HAP-1 (cell line): ENCODE measurements at regions not wholly inside any gene's neighbourhood (a gene's known extent, or its start where the extent isn't known, plus 50 kb on each side); places are given as distances from the start of the nearest gene placed in this dataset.

ENCODE experiments used
- DNase-seq, 2 experiments: peaks; one replicate each; pipeline ENCODE4 v3.0.0-alpha.2; 2016 to 2020; ENCODE audit warnings: low spot score in 2 of 2
- H3K27me3 ChIP-seq: fragments of 250-450 bp; sonication (Bioruptor Pico); 2 replicates; pipeline ENCODE4 v1.5.1; 2020; ENCODE audit warnings: low read depth, mild to moderate bottlenecking, moderate library complexity
- H3K36me3 ChIP-seq: fragments of 250-450 bp; sonication (Bioruptor Pico); replicated peaks from 2 replicates; pipeline ENCODE4 v1.5.1; 2020; ENCODE audit warnings: mild to moderate bottlenecking
- H3K4me1 ChIP-seq: fragments of 250-450 bp; sonication (Bioruptor Pico); 2 replicates; pipeline ENCODE4 v1.5.1; 2020; ENCODE audit warnings: mild to moderate bottlenecking
- H3K4me3 ChIP-seq: fragments of 250-450 bp; sonication (Bioruptor Pico); 2 replicates; pipeline ENCODE4 v1.5.1; 2020; ENCODE audit warnings: mild to moderate bottlenecking, moderate library complexity
- H3K9me3 ChIP-seq: fragments of 250-450 bp; sonication (Bioruptor Pico); 2 replicates; pipeline ENCODE4 v1.5.1; 2020; ENCODE audit warnings: mild to moderate bottlenecking, moderate library complexity
- in situ Hi-C: fragments of 300-500 bp; cut with MboI; formaldehyde crosslinking; loops from 3 replicates; pipeline ENCODE4 v1.14.3; 2020; ENCODE audit warnings: low sequenced_read_pairs, inconsistent platforms, mixed read lengths

- H3K27me3 ChIP-seq, result no peaks in the 10 kb centered on the region
- in situ Hi-C loops, result no loop called here
Observed at GRCh38 chr15:93553167-93553935, 464.3 kb upstream of the RGMA start.

GRCh38 chr15:93543093-93543492 is 454.1 kb upstream of the RGMA start:
- in situ Hi-C loops, result no loop called here
- no peaks in the 10 kb centered on the region for H3K36me3 ChIP-seq
- H3K4me1 ChIP-seq, result no peaks in the 10 kb centered on the region

More at GRCh38 chr15:93553167-93553935, 464.3 kb upstream of the RGMA start:
- Histone ChIP-seq H3K36me3 (no peaks in the 10 kb centered on the region), H3K4me1 (no peaks in the 10 kb centered on the region), H3K4me3 (no peak overlapping the region), H3K9me3 (no peaks in the 10 kb centered on the region)
- DNase-seq, result no peak

DNA sequence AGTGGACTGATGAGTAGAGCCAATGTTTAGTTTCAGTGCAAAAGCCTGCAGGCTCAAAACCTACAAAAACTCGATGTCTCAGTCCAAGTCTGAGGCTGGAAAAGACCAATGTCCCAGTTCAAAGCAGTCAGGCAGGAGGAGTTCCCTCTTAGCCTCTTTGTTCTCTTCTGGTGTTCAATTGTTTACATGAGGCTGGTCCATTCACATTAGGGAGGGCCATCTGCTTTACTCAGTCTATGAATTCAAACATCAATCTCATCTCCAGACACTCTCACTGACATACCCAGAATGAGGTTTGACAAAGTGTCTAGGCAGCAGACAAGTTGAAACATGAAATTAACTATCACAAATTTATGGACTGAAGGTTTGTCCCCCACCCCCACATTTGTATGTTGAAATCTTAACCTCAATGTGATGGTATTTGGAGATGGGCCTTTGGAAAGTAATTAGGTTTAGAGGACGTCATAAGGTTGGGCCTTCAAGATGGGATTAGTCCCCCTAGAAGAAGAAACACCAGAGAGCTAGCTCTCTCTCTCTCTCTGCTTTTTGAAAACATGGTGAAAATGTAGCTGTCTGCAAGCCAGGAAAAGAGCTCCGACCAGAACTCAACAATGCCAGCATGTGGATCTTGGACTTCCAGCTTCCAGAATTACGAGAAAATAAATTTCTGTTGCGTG is 438.5 kb upstream of the RGMA start:
- no peaks in the 10 kb centered on the region for H3K9me3 ChIP-seq
- no peak for DNase-seq
- in situ Hi-C loops, result no loop called here
- H3K4me1 ChIP-seq, result no peaks in the 10 kb centered on the region
- no peak overlapping the region for H3K4me3 ChIP-seq
- H3K27me3 ChIP-seq, result no peaks in the 10 kb centered on the region
- H3K36me3 ChIP-seq, result no peaks in the 10 kb centered on the region

More at GRCh38 chr15:93543093-93543492, 454.1 kb upstream of the RGMA start:
- DNase-seq, result no peak
- Histone ChIP-seq H3K9me3 (no peaks in the 10 kb centered on the region), H3K27me3 (no peaks in the 10 kb centered on the region), H3K4me3 (no peak overlapping the region)

GRCh38 chr15:93524432-93524831 is 435.4 kb upstream of the RGMA start:
- Histone ChIP-seq H3K4me1 (no peaks in the 10 kb centered on the region), H3K4me3 (no peak overlapping the region), H3K9me3 (no peaks in the 10 kb centered on the region), H3K36me3 (no peaks in the 10 kb centered on the region), H3K27me3 (peaks cover 3% of the 10 kb centered on the region; the same call in 1 of the 2 replicates)
- no peak for DNase-seq
- in situ Hi-C loops, result no loop called here

DNA sequence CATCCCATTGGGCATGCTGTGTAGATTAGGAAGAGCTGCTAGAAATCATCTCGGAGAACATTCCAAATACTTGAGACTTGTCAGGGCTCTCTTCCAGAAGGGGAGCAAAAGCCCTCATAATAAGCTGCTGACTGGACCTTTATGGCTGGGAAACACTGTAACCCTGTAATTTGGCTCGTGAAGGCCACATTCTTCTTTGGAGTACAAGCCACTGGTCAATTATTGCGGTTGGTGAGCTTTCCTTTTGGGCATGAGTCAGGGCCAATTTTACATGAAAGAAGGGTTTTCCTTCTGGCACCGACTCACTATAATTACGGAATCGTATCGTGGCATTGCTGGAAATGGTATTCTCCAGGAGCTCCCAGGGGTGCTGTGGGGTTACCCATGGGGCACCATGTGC is 434.5 kb upstream of the RGMA start:
- no peak for DNase-seq
- H3K9me3 ChIP-seq, result no peaks in the 10 kb centered on the region
- H3K27me3 ChIP-seq, result peaks cover 3% of the 10 kb centered on the region; the same call in 1 of the 2 replicates
- no peaks in the 10 kb centered on the region for H3K36me3 ChIP-seq
- in situ Hi-C loops, result no loop called here
- no peaks in the 10 kb centered on the region for H3K4me1 ChIP-seq
- H3K4me3 ChIP-seq, result no peak overlapping the region

DNA sequence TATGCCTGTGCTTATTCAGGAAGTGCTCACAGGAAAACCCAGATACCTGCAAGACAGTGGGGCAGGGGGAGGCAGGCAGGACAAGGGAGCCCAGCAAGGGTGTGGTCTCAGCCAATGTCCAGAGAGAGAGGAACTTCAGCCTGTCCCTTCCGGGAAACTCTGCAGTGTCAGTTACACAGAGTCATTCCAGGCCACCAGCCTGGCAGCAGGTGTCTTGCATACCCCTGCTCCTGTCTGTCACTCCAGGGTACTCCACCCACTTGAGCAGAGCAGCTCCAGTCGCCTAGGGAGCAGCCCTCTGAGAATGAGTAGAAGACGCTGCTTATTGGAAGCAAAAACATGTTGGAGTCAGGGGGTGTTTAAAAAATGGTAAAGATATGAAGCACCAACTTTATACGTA is 431.2 kb upstream of the RGMA start:
- H3K9me3 ChIP-seq, result no peaks in the 10 kb centered on the region
- H3K4me3 ChIP-seq, result no peak overlapping the region
- H3K36me3 ChIP-seq, result no peaks in the 10 kb centered on the region
- H3K27me3 ChIP-seq, result peaks cover 3% of the 10 kb centered on the region; the same call in 1 of the 2 replicates
- no peaks in the 10 kb centered on the region for H3K4me1 ChIP-seq
- DNase-seq, result no peak
- in situ Hi-C loops, result no loop called here

DNA sequence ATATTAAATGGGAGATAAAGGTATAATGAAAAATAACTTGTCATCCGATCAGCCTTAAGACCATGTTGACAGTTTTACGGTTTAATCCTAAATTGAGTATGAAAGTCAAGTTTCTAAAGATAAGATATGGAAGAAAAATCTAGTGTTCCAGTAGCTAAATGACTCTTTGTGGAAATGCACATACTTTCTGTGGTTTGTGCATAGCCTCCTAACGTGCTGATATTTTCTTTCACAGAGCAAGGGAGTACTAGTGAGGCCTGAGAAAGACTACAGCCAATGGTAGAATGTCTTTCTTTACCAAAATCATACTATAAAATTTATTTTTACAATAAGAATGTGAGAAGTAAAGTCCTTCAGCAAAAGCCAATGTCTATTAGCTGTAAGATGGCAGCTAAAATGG is 430.6 kb upstream of the RGMA start:
- no peaks in the 10 kb centered on the region for H3K9me3 ChIP-seq
- no peaks in the 10 kb centered on the region for H3K4me1 ChIP-seq
- no peak for DNase-seq
- H3K27me3 ChIP-seq, result peaks cover 3% of the 10 kb centered on the region; the same call in 1 of the 2 replicates
- in situ Hi-C loops, result no loop called here
- H3K4me3 ChIP-seq, result no peak overlapping the region
- H3K36me3 ChIP-seq, result no peaks in the 10 kb centered on the region

GRCh38 chr15:93517176-93517575 is 428.2 kb upstream of the RGMA start:
- in situ Hi-C loops, result no loop called here
- DNase-seq, result no peak
- H3K9me3 ChIP-seq, result no peaks in the 10 kb centered on the region
- H3K4me3 ChIP-seq, result no peak overlapping the region
- peaks cover 3% of the 10 kb centered on the region; the same call in 1 of the 2 replicates for H3K27me3 ChIP-seq
- no peaks in the 10 kb centered on the region for H3K36me3 ChIP-seq
- H3K4me1 ChIP-seq, result no peaks in the 10 kb centered on the region

DNA sequence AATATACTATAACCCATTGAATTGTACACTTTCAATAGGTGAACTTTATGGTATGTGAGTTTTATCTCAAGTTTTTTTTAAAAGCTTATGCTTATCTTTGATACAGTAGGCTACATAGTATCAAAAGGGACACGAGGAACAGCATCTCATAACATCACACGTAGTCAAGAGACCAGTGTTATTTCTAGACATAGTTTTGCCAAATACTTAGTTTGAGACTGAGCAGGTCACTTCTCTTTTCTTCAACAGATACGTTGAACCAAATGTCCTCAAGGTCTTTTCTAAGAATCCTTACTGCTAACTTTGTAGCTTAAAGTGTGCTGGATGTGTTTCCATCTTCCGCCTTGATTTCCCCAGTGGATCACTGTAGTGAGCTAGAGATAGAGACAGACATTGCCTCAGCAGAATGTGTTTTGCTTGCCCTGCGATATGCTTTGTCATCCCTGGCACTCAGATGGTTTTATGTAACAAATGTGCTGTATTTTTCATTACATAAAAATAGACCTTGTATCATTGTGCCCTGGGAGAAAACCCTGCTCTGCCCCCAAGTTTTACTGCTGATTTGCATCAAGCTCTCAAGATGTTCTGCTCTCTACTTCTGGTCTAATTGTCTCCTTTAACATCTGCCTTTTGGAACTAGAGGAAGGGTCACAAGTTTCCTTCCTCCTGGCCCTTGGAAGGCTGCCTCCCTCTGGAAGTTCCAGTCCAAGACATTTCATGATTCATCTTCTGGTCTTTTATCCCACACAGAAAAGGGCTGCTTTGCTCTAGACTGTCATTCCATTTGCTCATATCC is 426.4 kb upstream of the RGMA start:
- Histone ChIP-seq H3K4me3 (no peak overlapping the region), H3K27me3 (peaks cover 3% of the 10 kb centered on the region; the same call in 1 of the 2 replicates), H3K36me3 (no peaks in the 10 kb centered on the region), H3K4me1 (no peaks in the 10 kb centered on the region), H3K9me3 (no peaks in the 10 kb centered on the region)
- in situ Hi-C loops, result no loop called here
- no peak for DNase-seq

GRCh38 chr15:93506646-93507045 is 417.6 kb upstream of the RGMA start:
- no peaks in the 10 kb centered on the region for H3K27me3 ChIP-seq
- no peaks in the 10 kb centered on the region for H3K9me3 ChIP-seq
- no peak overlapping the region for H3K4me3 ChIP-seq
- in situ Hi-C loops, result no loop called here
- no peaks in the 10 kb centered on the region for H3K4me1 ChIP-seq
- H3K36me3 ChIP-seq, result no peaks in the 10 kb centered on the region
- DNase-seq, result no peak

- H3K4me1 ChIP-seq, result no peaks in the 10 kb centered on the region
- in situ Hi-C loops, result no loop called here
- no peak overlapping the region for H3K4me3 ChIP-seq
- DNase-seq, result no peak
- H3K27me3 ChIP-seq, result no peaks in the 10 kb centered on the region
- H3K9me3 ChIP-seq, result no peaks in the 10 kb centered on the region
- H3K36me3 ChIP-seq, result no peaks in the 10 kb centered on the region
Observed at GRCh38 chr15:93505506-93505905, 416.5 kb upstream of the RGMA start.

DNA sequence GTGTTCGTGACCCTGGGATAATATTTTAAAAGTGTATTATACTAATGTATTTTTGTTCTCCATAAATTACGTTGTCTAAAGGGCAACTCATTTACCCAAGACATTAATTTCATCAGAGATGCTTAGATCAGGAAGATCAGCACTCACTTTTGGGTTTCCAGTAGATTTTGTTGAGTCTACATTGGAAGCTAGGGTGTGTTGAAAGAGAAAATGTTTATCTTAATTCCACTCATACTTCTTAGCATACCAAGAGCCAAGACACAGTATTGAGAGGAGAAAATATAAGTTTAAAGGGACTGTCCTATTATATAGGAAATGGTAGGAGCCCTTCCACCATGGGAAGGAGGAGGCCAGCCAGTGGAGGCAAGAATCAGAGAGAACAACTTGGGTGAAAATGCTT is 412.9 kb upstream of the RGMA start:
- no peaks in the 10 kb centered on the region for H3K4me1 ChIP-seq
- in situ Hi-C loops, result no loop called here
- H3K4me3 ChIP-seq, result no peak overlapping the region
- H3K27me3 ChIP-seq, result no peaks in the 10 kb centered on the region
- H3K9me3 ChIP-seq, result no peaks in the 10 kb centered on the region
- no peak for DNase-seq
- no peaks in the 10 kb centered on the region for H3K36me3 ChIP-seq

- H3K4me1 ChIP-seq, result no peaks in the 10 kb centered on the region
- no peak for DNase-seq
- no peak overlapping the region for H3K4me3 ChIP-seq
- H3K9me3 ChIP-seq, result no peaks in the 10 kb centered on the region
- no peaks in the 10 kb centered on the region for H3K27me3 ChIP-seq
- no peaks in the 10 kb centered on the region for H3K36me3 ChIP-seq
- in situ Hi-C loops, result no loop called here
Observed at GRCh38 chr15:93500155-93500554, 411.1 kb upstream of the RGMA start.

DNA sequence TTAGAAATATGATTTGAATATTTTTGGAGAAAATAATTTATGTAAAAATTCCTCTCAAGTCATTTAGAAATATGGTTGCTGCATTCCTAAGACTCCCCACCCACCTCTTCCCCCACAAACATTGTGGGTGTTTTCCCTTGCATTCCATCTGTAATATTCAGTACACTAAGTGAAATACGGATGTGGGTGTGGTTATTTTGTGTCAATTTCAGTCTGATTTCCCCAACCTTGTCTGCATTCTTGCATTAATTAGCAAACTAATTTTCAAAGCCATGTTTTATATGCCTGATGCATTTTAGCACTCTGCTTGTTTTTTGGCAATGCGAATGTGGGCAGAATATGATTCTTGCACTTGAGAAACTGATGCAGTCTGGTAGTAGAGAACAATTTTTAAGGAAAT is 408.3 kb upstream of the RGMA start:
- Histone ChIP-seq H3K36me3 (no peaks in the 10 kb centered on the region), H3K9me3 (no peaks in the 10 kb centered on the region), H3K27me3 (no peaks in the 10 kb centered on the region), H3K4me1 (no peaks in the 10 kb centered on the region), H3K4me3 (no peak overlapping the region)
- in situ Hi-C loops, result no loop called here
- DNase-seq, result no peak
